Endothelial cell of umbilical vein (primary cell): ENCODE measurements at regions not wholly inside any gene's neighbourhood (a gene's known extent, or its start where the extent isn't known, plus 50 kb on each side); places are given as distances from the start of the nearest gene placed in this dataset.

Source experiments
- BruUV-seq: library from RNA; stranded (reverse); fragments of 400-500 nt; replicated peaks from 2 replicates; lab custom pipeline; 2021; lab: Mats Ljungman, UMichigan
- CTCF ChIA-PET: fragments of 300-600, 350-600 bp; sonication (Branson Sonifier 250); formaldehyde crosslinking; loops from one replicate; lab custom pipeline; 2021; ENCODE audit warnings: antibody characterized with exemption, inconsistent platforms; lab: Charles Lee
- POLR2A ChIA-PET: fragments of 300-600, 350-600 bp; sonication (Branson Sonifier 250); formaldehyde crosslinking; loops from one replicate; lab custom pipeline; 2021; ENCODE audit warnings: antibody characterized with exemption, inconsistent platforms; lab: Charles Lee
- DNase-seq: peaks from one replicate; pipeline ENCODE4 v3.0.0-alpha.2; 2011; ENCODE audit warnings: low read depth, low spot score
- FAIRE-seq: peaks from 2 replicates; lab custom pipeline; 2011; peaks lifted over from hg19 to GRCh38; lab: Jason Lieb, UNC
- H2AFZ ChIP-seq: 2 replicates; pipeline ENCODE4 v1.6.0; 2012; ENCODE audit warnings: low read depth, low read length, control low read depth, inconsistent platforms
- H3K27ac ChIP-seq: 2 replicates; pipeline ENCODE4 v1.5.1; 2011; ENCODE audit warnings: low read depth, mild to moderate bottlenecking, control low read depth, low read length, moderate library complexity; ENCODE audit not compliant: insufficient read depth
- H3K27me3 ChIP-seq, 2 experiments: 2 replicates each; pipeline versions ENCODE4 v1.6.0 to v1.6.1; 2011; ENCODE audit warnings: low read length in 2 of 2, mixed read lengths in 1 of 2; ENCODE audit not compliant: control insufficient read depth in 2 of 2, insufficient read depth in 2 of 2
- H3K36me3 ChIP-seq, 2 experiments: 2 replicates in 1 of 2; 3 replicates in 1 of 2; pipeline ENCODE4 v1.5.1; 2011; ENCODE audit warnings: low read length in 2 of 2, mild to moderate bottlenecking in 1 of 2, moderate library complexity in 1 of 2; ENCODE audit not compliant: control insufficient read depth in 2 of 2, insufficient read depth in 2 of 2; ENCODE audit errors: extremely low read depth in 1 of 2
- H3K4me1 ChIP-seq: 3 replicates; pipeline ENCODE4 v1.5.1; 2011; ENCODE audit warnings: mild to moderate bottlenecking, low read length; ENCODE audit not compliant: control insufficient read depth, insufficient read depth; ENCODE audit errors: extremely low read depth
- H3K4me2 ChIP-seq: 2 replicates; pipeline ENCODE4 v1.6.1; 2011; ENCODE audit warnings: low read length, control low read depth, mixed read lengths; ENCODE audit not compliant: insufficient read depth
- H3K4me3 ChIP-seq, 3 experiments: fragments of 200-600 bp in 1 of 3; sonication (generic), shearing (Covaris generic) in 1 of 3; replicated peaks in 1 of 3; 2 replicates each; pipeline ENCODE4 v1.5.1; 2011 to 2016; ENCODE audit warnings: control low read depth in 3 of 3, low read length in 3 of 3, mild to moderate bottlenecking in 2 of 3, inconsistent platforms in 1 of 3, low read depth in 1 of 3, moderate library complexity in 1 of 3; ENCODE audit not compliant: insufficient read depth in 1 of 3
- H3K79me2 ChIP-seq: 2 replicates; pipeline ENCODE4 v1.6.0; 2012; ENCODE audit warnings: low read length, inconsistent platforms; ENCODE audit not compliant: control insufficient read depth, insufficient read depth
- H3K9ac ChIP-seq: replicated peaks from 2 replicates; pipeline ENCODE3; 2011; ENCODE audit warnings: low read length, control low read depth; ENCODE audit not compliant: insufficient read depth; ENCODE audit errors: extremely low read depth
- H3K9me1 ChIP-seq: replicated peaks from 3 replicates; pipeline ENCODE4 v1.6.0; 2011; ENCODE audit warnings: mild to moderate bottlenecking, low read length; ENCODE audit not compliant: control insufficient read depth, insufficient read depth; ENCODE audit errors: extremely low read depth
- H3K9me3 ChIP-seq: replicated peaks from 2 replicates; pipeline ENCODE4 v1.5.1; 2012; ENCODE audit warnings: low read length, inconsistent platforms; ENCODE audit not compliant: control insufficient read depth, insufficient read depth
- H4K20me1 ChIP-seq: replicated peaks from 2 replicates; pipeline ENCODE3; 2011; ENCODE audit warnings: mild to moderate bottlenecking, low read length; ENCODE audit not compliant: control insufficient read depth, insufficient read depth; ENCODE audit errors: extremely low read depth
- CTCF ChIP-seq, 2 donors: IDR thresholded peaks; 1 replicate in 1 of 2; 2 replicates in 1 of 2; pipeline ENCODE4 v1.5.1; 2011; ENCODE audit warnings: low read length in 2 of 2, mild to moderate bottlenecking in 2 of 2, moderate library complexity in 2 of 2, control low read depth in 1 of 2, inconsistent platforms in 1 of 2, low read depth in 1 of 2; ENCODE audit not compliant: insufficient read depth in 1 of 2; ENCODE audit errors: extremely low read depth in 1 of 2
- EZH2 ChIP-seq: IDR thresholded peaks from 2 replicates; pipeline ENCODE4 v1.6.1; 2012; ENCODE audit warnings: borderline replicate concordance, low read depth, mild to moderate bottlenecking, moderate library complexity, low read length, inconsistent platforms; ENCODE audit not compliant: severe bottlenecking
- FOS ChIP-seq: IDR thresholded peaks from 2 replicates; pipeline ENCODE4 v1.6.1; 2011; ENCODE audit warnings: mild to moderate bottlenecking, low read length, moderate library complexity, borderline replicate concordance; ENCODE audit not compliant: insufficient read depth
- GATA2 ChIP-seq: IDR thresholded peaks from 2 replicates; pipeline ENCODE4 v1.7.0; 2011; ENCODE audit warnings: low read depth, mild to moderate bottlenecking, moderate library complexity, mixed read lengths, low read length; ENCODE audit not compliant: insufficient read length, insufficient read depth
- JUN ChIP-seq: IDR thresholded peaks from 2 replicates; pipeline ENCODE4 v1.6.1; 2011; ENCODE audit warnings: borderline replicate concordance, low read depth; ENCODE audit not compliant: insufficient read length, insufficient read depth
- MAX ChIP-seq: IDR thresholded peaks from 2 replicates; pipeline ENCODE4 v1.6.1; 2011; ENCODE audit not compliant: insufficient read depth, insufficient read length
- MYC ChIP-seq: IDR thresholded peaks from one replicate; pipeline ENCODE4 v1.6.1; 2011; ENCODE audit warnings: mild to moderate bottlenecking, low read depth, low read length
- POLR2A ChIP-seq: IDR thresholded peaks from 2 replicates; pipeline ENCODE4 v1.6.1; 2012; ENCODE audit warnings: low read depth, mild to moderate bottlenecking, control low read depth, low read length
- POLR2AphosphoS5 ChIP-seq: IDR thresholded peaks from 2 replicates; pipeline ENCODE4 v1.6.1; 2012; ENCODE audit warnings: low read depth, mild to moderate bottlenecking, control low read depth, low read length, moderate library complexity; ENCODE audit not compliant: insufficient read depth
- dilution Hi-C: fragments of 300-500 bp; cut with MboI; formaldehyde crosslinking; loops from one replicate; pipeline ENCODE4 v1.15.0; 2019; ENCODE audit warnings: low sequenced_read_pairs; ENCODE audit not compliant: extremely low pct_ligation_motif_present
- intact Hi-C: fragments of 100-400 bp; cut with micrococcal nuclease; formaldehyde crosslinking; loops from one replicate; pipeline ENCODE4 v1.10.0; 2022

GRCh38 chr20:52405417-52405816, 213.8 kb upstream of the ZFP64 start:
- FAIRE-seq (no peak), DNase-seq (no peak)
- no peak overlapping the region for H3K4me2 ChIP-seq
- no peaks in the 10 kb centered on the region for H3K9me3 ChIP-seq
- ChIA-PET POLR2A (no interaction called here), CTCF (no interaction called here)
- no peaks in the 10 kb centered on the region for H3K4me1 ChIP-seq
- H3K27ac ChIP-seq, result no peak overlapping the region
- no peaks in the 10 kb centered on the region for H3K36me3 ChIP-seq
- TF ChIP-seq EZH2 (no peak), POLR2AphosphoS5 (no peak), POLR2A (no peak), CTCF (IDR thresholded peaks at IDR 0.05; ENCODE audit: extremely low read depth in 1 of 2, insufficient read depth in 1 of 2, low read depth in 1 of 2, low read length in 2 of 2) (no peak), GATA2 (no peak), FOS (no peak), JUN (no peak), MAX (no peak), MYC (no peak)
- H3K9ac ChIP-seq, result no peak overlapping the region
- H3K4me3 ChIP-seq, result no peak overlapping the region
- no peak overlapping the region for H2AFZ ChIP-seq
- no peaks in the 10 kb centered on the region for H4K20me1 ChIP-seq
- intact Hi-C loops (no loop called here), dilution Hi-C loops (no loop called here)
- H3K79me2 ChIP-seq, result no peaks in the 10 kb centered on the region
- H3K27me3 ChIP-seq, result no peaks in the 10 kb centered on the region
- H3K9me1 ChIP-seq, result no peaks in the 10 kb centered on the region
- no TSS peak for BruUV-seq
